Keratinocyte (primary cell): ENCODE measurements at regions not wholly inside any gene's neighbourhood (a gene's known extent, or its start where the extent isn't known, plus 50 kb on each side); places are given as distances from the start of the nearest gene placed in this dataset.

Experiments used
- DNase-seq: peaks from one replicate; pipeline ENCODE4 v3.0.0-alpha.2; 2011; ENCODE audit warnings: low read depth, missing footprints, low spot score
- FAIRE-seq: peaks from 2 replicates; lab custom pipeline; 2011; peaks lifted over from hg19 to GRCh38; lab: Jason Lieb, UNC
- H2AFZ ChIP-seq: 2 replicates; pipeline ENCODE4 v1.6.0; 2012; ENCODE audit warnings: low read length, control low read depth, inconsistent platforms; ENCODE audit not compliant: control insufficient read depth
- H3K27ac ChIP-seq: 2 replicates; pipeline ENCODE4 v1.5.1; 2011; ENCODE audit warnings: low read length; ENCODE audit not compliant: control insufficient read depth, insufficient read depth
- H3K27me3 ChIP-seq: 3 replicates; pipeline ENCODE4 v1.6.0; 2011; ENCODE audit warnings: low read length; ENCODE audit not compliant: control insufficient read depth, insufficient read depth; ENCODE audit errors: extremely low read depth
- H3K36me3 ChIP-seq, 2 experiments: 2 replicates in 1 of 2; 3 replicates in 1 of 2; pipeline ENCODE4 v1.5.1; 2011; ENCODE audit warnings: low read length in 2 of 2, mild to moderate bottlenecking in 1 of 2; ENCODE audit not compliant: control insufficient read depth in 2 of 2, insufficient read depth in 2 of 2; ENCODE audit errors: extremely low read depth in 1 of 2
- H3K4me1 ChIP-seq: 3 replicates; pipeline ENCODE4 v1.5.1; 2011; ENCODE audit warnings: low read length; ENCODE audit not compliant: control insufficient read depth, insufficient read depth; ENCODE audit errors: extremely low read depth
- H3K4me2 ChIP-seq: 3 replicates; pipeline ENCODE4 v1.6.0; 2011; ENCODE audit warnings: low read depth, low read length; ENCODE audit not compliant: control insufficient read depth, insufficient read depth; ENCODE audit errors: extremely low read depth
- H3K4me3 ChIP-seq, 3 experiments: fragments of 200-600 bp in 1 of 3; sonication (generic) in 1 of 3; 2 replicates in 2 of 3; 3 replicates in 1 of 3; pipeline ENCODE4 v1.5.1; 2011 to 2016; ENCODE audit warnings: low read length in 3 of 3, mild to moderate bottlenecking in 3 of 3, control low read depth in 2 of 3, inconsistent platforms in 1 of 3, low read depth in 1 of 3, mixed read lengths in 1 of 3, mixed run types in 1 of 3, moderate library complexity in 1 of 3; ENCODE audit not compliant: control insufficient read depth in 2 of 3, insufficient read depth in 2 of 3; ENCODE audit errors: extremely low read depth in 1 of 3
- H3K79me2 ChIP-seq: 2 replicates; pipeline ENCODE4 v1.6.0; 2012; ENCODE audit warnings: low read length; ENCODE audit not compliant: control insufficient read depth, insufficient read depth
- H3K9ac ChIP-seq: 3 replicates; pipeline ENCODE4 v1.6.0; 2011; ENCODE audit warnings: low read length; ENCODE audit not compliant: control insufficient read depth, insufficient read depth; ENCODE audit errors: extremely low read depth
- H3K9me1 ChIP-seq: 3 replicates; pipeline ENCODE4 v1.6.0; 2011; ENCODE audit warnings: low read length; ENCODE audit not compliant: control insufficient read depth, insufficient read depth; ENCODE audit errors: extremely low read depth
- H3K9me3 ChIP-seq: 2 replicates; pipeline ENCODE4 v1.5.1; 2012; ENCODE audit warnings: low read depth, low read length; ENCODE audit not compliant: control insufficient read depth
- H4K20me1 ChIP-seq: 3 replicates; pipeline ENCODE4 v1.6.0; 2011; ENCODE audit warnings: low read length; ENCODE audit not compliant: control insufficient read depth, insufficient read depth; ENCODE audit errors: extremely low read depth
- EZH2 ChIP-seq: IDR thresholded peaks from one replicate; pipeline ENCODE4 v1.6.1; 2012; ENCODE audit warnings: inconsistent platforms, mild to moderate bottlenecking, low read length, moderate library complexity
- dilution Hi-C: fragments of 300-500 bp; cut with MboI; formaldehyde crosslinking; loops from one replicate; pipeline ENCODE4 v1.7.0; 2020; ENCODE audit warnings: low sequenced_read_pairs; ENCODE audit not compliant: extremely low pct_ligation_motif_present
- TF ChIP-seq, protein P1 (sequence below), 3 experiments: IDR thresholded peaks in 1 of 3; conservative IDR thresholded peaks in 1 of 3; optimal IDR thresholded peaks in 1 of 3; 2 replicates in 2 of 3; 3 replicates in 1 of 3; pipeline versions ENCODE3 to v1.5.1; 2011; ENCODE audit warnings: low read length in 3 of 3, mild to moderate bottlenecking in 3 of 3, moderate library complexity in 2 of 3, control low read depth in 1 of 3, inconsistent platforms in 1 of 3; ENCODE audit not compliant: insufficient read depth in 2 of 3; ENCODE audit errors: extremely low read depth in 1 of 3

DNA sequence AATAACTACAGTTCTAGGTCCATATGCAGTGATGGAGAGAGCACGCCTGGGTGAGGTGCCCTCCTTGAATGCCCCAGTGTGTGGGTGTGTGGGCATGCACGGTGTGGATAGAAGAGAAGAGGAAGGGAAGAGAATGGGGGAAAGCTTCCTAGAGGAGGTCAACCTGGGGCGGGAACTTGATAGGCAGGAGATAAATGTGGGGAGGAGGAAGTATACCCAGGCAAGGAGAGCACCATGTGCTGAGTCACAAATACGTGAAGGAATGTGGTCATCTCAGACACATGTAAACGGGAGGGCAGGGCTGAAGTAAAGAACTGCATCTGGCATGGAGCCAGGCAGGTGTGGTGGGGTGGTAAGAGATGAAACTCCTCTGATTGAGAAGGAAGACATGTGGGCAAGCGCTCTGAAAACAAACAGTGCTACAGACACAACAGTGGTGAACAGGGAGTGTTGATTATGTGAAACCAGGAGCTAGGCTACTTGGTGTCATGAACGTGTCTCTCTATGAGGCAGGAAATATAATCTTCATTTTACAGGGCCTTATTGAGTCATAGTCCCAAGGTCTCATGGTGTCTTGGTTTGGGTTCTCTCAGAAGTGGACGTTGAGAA lies 61.5 kb upstream of the EED start:
- no peak for TF ChIP-seq EZH2
- TF ChIP-seq, protein P1, sequence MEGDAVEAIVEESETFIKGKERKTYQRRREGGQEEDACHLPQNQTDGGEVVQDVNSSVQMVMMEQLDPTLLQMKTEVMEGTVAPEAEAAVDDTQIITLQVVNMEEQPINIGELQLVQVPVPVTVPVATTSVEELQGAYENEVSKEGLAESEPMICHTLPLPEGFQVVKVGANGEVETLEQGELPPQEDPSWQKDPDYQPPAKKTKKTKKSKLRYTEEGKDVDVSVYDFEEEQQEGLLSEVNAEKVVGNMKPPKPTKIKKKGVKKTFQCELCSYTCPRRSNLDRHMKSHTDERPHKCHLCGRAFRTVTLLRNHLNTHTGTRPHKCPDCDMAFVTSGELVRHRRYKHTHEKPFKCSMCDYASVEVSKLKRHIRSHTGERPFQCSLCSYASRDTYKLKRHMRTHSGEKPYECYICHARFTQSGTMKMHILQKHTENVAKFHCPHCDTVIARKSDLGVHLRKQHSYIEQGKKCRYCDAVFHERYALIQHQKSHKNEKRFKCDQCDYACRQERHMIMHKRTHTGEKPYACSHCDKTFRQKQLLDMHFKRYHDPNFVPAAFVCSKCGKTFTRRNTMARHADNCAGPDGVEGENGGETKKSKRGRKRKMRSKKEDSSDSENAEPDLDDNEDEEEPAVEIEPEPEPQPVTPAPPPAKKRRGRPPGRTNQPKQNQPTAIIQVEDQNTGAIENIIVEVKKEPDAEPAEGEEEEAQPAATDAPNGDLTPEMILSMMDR (optimal IDR thresholded peaks at IDR 0.05 in 1 of 3, IDR thresholded peaks at IDR 0.05 in 1 of 3, conservative IDR thresholded peaks at IDR 0.05 in 1 of 3; ENCODE audit: extremely low read depth in 1 of 3, insufficient read depth in 2 of 3, low read length in 3 of 3), result no peak
- no peaks in the 10 kb centered on the region for H3K27me3 ChIP-seq
- H3K4me2 ChIP-seq, result peak overlapping the region; percentile 30
- no peaks in the 10 kb centered on the region for H3K79me2 ChIP-seq
- FAIRE-seq, result peak; percentile 95
- peak overlapping the region; percentile 41 for H2AFZ ChIP-seq
- no peaks in the 10 kb centered on the region for H3K9me1 ChIP-seq
- peak; percentile 91 for DNase-seq
- H3K9ac ChIP-seq, result peak overlapping the region; percentile 1
- H3K27ac ChIP-seq, result peak overlapping the region; percentile 59
- no peak overlapping the region for H3K4me3 ChIP-seq
- no peaks in the 10 kb centered on the region for H3K9me3 ChIP-seq
- dilution Hi-C loops, result no loop called here
- no peaks in the 10 kb centered on the region for H4K20me1 ChIP-seq
- H3K36me3 ChIP-seq, result no peaks in the 10 kb centered on the region
- peaks cover 16% of the 10 kb centered on the region for H3K4me1 ChIP-seq

DNA sequence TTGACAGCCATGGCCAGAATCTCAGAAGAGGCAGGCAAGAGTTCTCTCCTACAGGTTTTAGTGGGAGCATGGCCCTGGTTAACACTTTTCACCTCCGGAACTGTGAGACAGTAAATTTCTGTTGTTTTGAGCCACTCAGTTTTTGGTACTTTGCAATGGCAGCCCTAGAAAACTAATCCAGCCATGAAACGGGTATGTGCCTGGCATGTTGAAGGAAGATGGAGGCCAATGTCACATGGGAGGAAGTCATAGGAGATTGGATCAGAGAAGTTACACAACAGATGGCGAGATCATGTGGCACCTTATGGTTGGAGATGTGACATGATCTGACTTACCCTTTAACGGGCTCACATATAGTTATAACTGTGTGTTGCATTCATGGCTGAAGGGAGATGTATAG lies 63.2 kb upstream of the EED start:
- Histone ChIP-seq H3K27me3 (no peaks in the 10 kb centered on the region), H3K9me1 (no peaks in the 10 kb centered on the region), H3K4me2 (no peak overlapping the region), H4K20me1 (no peaks in the 10 kb centered on the region), H2AFZ (no peak overlapping the region), H3K27ac (no peak overlapping the region), H3K36me3 (no peaks in the 10 kb centered on the region), H3K4me1 (peaks cover 21% of the 10 kb centered on the region), H3K9ac (no peak overlapping the region), H3K4me3 (no peak overlapping the region), H3K79me2 (no peaks in the 10 kb centered on the region), H3K9me3 (no peaks in the 10 kb centered on the region)
- TF ChIP-seq, protein P1 (optimal IDR thresholded peaks at IDR 0.05 in 1 of 3, IDR thresholded peaks at IDR 0.05 in 1 of 3, conservative IDR thresholded peaks at IDR 0.05 in 1 of 3; ENCODE audit: extremely low read depth in 1 of 3, insufficient read depth in 2 of 3, low read length in 3 of 3), result no peak
- no peak for TF ChIP-seq EZH2
- dilution Hi-C loops, result no loop called here
- DNase-seq (no peak), FAIRE-seq (no peak)
